Fibroblast of the aortic adventitia (primary cell): ENCODE measurements at regions not wholly inside any gene's neighbourhood (a gene's known extent, or its start where the extent isn't known, plus 50 kb on each side); places are given as distances from the start of the nearest gene placed in this dataset.

ENCODE experiments used
- DNase-seq: peaks from one replicate; pipeline ENCODE4 v3.0.0-alpha.2; 2010; ENCODE audit warnings: low read depth
- H3K4me3 ChIP-seq: 2 replicates; pipeline ENCODE4 v1.5.1; 2011; ENCODE audit warnings: low read depth, mild to moderate bottlenecking, control low read depth, low read length, moderate library complexity
- CTCF ChIP-seq: IDR thresholded peaks from 2 replicates; pipeline ENCODE4 v1.5.1; 2011; ENCODE audit warnings: mild to moderate bottlenecking, low read length, control low read depth, inconsistent platforms; ENCODE audit not compliant: insufficient read depth

DNA sequence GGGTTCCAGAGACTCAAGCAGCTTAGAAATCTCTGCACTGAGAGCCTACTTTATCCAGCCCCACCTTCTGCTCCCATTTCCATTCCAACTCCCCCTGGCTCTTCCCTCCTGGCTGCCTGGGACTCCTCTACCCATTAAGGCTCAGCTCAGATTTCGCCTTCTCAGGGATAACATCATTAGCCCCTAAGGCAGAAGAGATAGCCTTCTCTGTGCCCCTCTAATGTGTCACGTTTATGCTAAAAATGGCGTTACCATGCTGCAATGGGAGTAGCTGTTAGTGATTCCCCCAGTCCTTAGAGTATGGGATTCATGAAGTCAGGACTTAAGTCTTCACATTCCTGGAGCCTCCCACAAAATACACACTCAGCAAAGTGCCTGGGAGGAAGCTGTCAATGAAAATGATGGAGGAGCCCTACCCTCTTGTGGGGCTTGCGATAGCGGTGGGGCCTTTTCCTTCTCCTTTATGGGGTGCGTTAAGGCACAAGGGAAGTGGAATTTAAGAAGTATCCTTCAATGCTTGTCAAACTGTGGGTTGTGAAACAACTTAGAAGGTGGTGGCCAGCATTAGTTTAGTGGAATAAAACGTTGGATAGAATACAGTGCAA, 144.7 kb upstream of the COPS8 start:
- TF ChIP-seq CTCF, result no peak
- H3K4me3 ChIP-seq, result no peak overlapping the region

GRCh38 chr2:236941551-236941950, 144.1 kb upstream of the COPS8 start:
- DNase-seq, result no peak
- no peak overlapping the region for H3K4me3 ChIP-seq
- TF ChIP-seq CTCF, result no peak

More for the DNA sequence above, 144.7 kb upstream of the COPS8 start:
- DNase-seq, result no peak

GRCh38 chr2:236942554-236942953, 143.1 kb upstream of the COPS8 start:
- no peak for DNase-seq
- no peak overlapping the region for H3K4me3 ChIP-seq
- TF ChIP-seq CTCF, result no peak

GRCh38 chr2:236943068-236943467, 142.6 kb upstream of the COPS8 start:
- H3K4me3 ChIP-seq, result no peak overlapping the region
- no peak for TF ChIP-seq CTCF
- DNase-seq, result no peak

- no peak for DNase-seq
- H3K4me3 ChIP-seq, result no peak overlapping the region
- TF ChIP-seq CTCF, result no peak
Observed at GRCh38 chr2:236943841-236944513, 141.7 kb upstream of the COPS8 start.

DNA sequence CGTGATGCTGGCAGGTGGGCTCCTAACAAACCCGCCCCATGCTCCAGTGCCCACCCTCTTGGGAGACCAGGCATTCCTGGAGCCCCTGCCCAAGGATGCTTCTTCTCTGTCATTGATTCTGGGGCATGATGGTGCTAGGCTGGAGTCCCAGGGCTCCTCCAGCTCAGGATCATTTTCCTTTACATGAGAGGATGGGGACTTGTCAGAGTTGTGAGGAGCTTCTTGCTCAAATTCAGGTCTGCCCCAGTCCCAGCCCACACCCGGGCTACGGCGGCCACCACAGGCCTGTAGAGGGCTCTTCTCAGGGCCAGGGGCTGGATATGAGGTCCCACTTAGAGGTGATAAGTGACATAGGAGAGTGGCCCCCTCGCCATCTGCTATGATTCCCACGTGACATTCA, 141.1 kb upstream of the COPS8 start:
- H3K4me3 ChIP-seq, result no peak overlapping the region
- no peak for TF ChIP-seq CTCF
- DNase-seq, result no peak
